Activated CD8-positive, alpha-beta T cell treated with anti-CD3 and anti-CD28 coated beads for 36 hours (primary cell): ENCODE measurements at regions not wholly inside any gene's neighbourhood (a gene's known extent, or its start where the extent isn't known, plus 50 kb on each side); places are given as distances from the start of the nearest gene placed in this dataset.

Experiments used
- ATAC-seq: fragments of 200-7000 bp; cut with Tn5 transposase; one replicate; pipeline ENCODE4 v1.10.0; 2021; ENCODE audit warnings: mild to moderate bottlenecking, moderate library complexity
- CTCF ChIA-PET: fragments of 350-600 bp; sonication (Branson Sonifier 250); formaldehyde crosslinking; loops from one replicate; lab custom pipeline; 2021; ENCODE audit warnings: antibody characterized with exemption; lab: Charles Lee
- POLR2A ChIA-PET: fragments of 350-600 bp; sonication (Branson Sonifier 250); formaldehyde crosslinking; loops from one replicate; lab custom pipeline; 2021; ENCODE audit warnings: antibody characterized with exemption; lab: Charles Lee
- DNase-seq: peaks from one replicate; pipeline ENCODE4 v3.0.0-alpha.2; 2020
- H3K27ac Mint-ChIP-seq: one replicate; pipeline ENCODE4 v1.8.0; 2021; ENCODE audit warnings: mild to moderate bottlenecking, mixed read lengths
- H3K27me3 Mint-ChIP-seq: one replicate; pipeline ENCODE4 v1.8.0; 2021; ENCODE audit warnings: mixed read lengths
- H3K36me3 Mint-ChIP-seq: one replicate; pipeline ENCODE4 v1.8.0; 2021; ENCODE audit warnings: low read depth, mixed read lengths
- H3K4me1 Mint-ChIP-seq: one replicate; pipeline ENCODE4 v1.8.0; 2021; ENCODE audit warnings: low read depth, mixed read lengths
- H3K4me3 Mint-ChIP-seq: one replicate; pipeline ENCODE4 v1.8.0; 2021; ENCODE audit warnings: mild to moderate bottlenecking, moderate library complexity, mixed read lengths
- H3K9me3 Mint-ChIP-seq: one replicate; pipeline ENCODE4 v1.8.0; 2021; ENCODE audit warnings: mixed read lengths
- CTCF ChIP-seq: fragments of 200-600 bp; IDR thresholded peaks from one replicate; pipeline ENCODE4 v1.8.0; 2022; ENCODE audit warnings: antibody characterized with exemption, mild to moderate bottlenecking
- intact Hi-C: fragments of 100-400 bp; cut with micrococcal nuclease; formaldehyde crosslinking; loops from one replicate; pipeline ENCODE4 v1.10.0; 2022

- no peaks in the 10 kb centered on the region for H3K4me1 Mint-ChIP-seq
- no peaks in the 10 kb centered on the region for H3K36me3 Mint-ChIP-seq
- intact Hi-C loops: no loop called here
- no peak overlapping the region for H3K4me3 Mint-ChIP-seq
- DNase-seq (no peak), ATAC-seq (no peak)
- H3K9me3 Mint-ChIP-seq: no peaks in the 10 kb centered on the region
- H3K27ac Mint-ChIP-seq: no peak overlapping the region
- ChIA-PET POLR2A (no interaction called here), CTCF (no interaction called here)
- TF ChIP-seq CTCF: no peak
- H3K27me3 Mint-ChIP-seq: no peaks in the 10 kb centered on the region
These were observed 1057.7 kb downstream of the VRK1 start for GRCh38 chr14:97854918-97855317.

GRCh38 chr14:97866195-97866594 lies 1069.0 kb downstream of the VRK1 start:
- H3K27me3 Mint-ChIP-seq: no peaks in the 10 kb centered on the region
- H3K27ac Mint-ChIP-seq: no peak overlapping the region
- intact Hi-C loops: no loop called here
- no peak overlapping the region for H3K4me3 Mint-ChIP-seq
- TF ChIP-seq CTCF: no peak
- peaks cover 12% of the 10 kb centered on the region for H3K4me1 Mint-ChIP-seq
- CTCF ChIA-PET: no interaction called here
- H3K36me3 Mint-ChIP-seq: no peaks in the 10 kb centered on the region
- POLR2A ChIA-PET: interaction anchor here (1.2 kb wide), 1 partner anchor 11 kb away, joined by 3 read pairs; no protein-coding TSS in a partner anchor
- H3K9me3 Mint-ChIP-seq: no peaks in the 10 kb centered on the region
- ATAC-seq (no peak), DNase-seq (no peak)

DNA sequence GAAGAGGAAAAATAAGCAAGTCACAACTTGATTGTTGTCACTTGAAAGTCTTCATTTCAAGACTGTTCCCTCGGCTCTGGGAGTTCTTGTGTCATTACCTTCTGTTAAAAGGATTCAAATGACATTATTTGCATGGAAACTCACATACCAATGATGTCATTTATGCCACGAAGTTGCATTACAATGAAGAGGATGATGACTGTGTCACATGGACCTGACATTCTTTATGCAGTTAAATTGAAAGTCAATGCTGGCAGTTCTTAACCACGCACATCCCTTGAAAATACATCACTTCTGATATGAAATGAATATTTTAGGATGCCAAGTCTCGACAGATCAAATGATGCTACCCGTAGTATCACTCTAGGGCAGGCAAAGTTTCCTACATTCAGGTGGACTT lies 1069.5 kb downstream of the VRK1 start:
- Mint-ChIP-seq H3K4me3 (no peak overlapping the region), H3K27me3 (no peaks in the 10 kb centered on the region), H3K4me1 (peaks cover 12% of the 10 kb centered on the region), H3K27ac (no peak overlapping the region), H3K9me3 (no peaks in the 10 kb centered on the region), H3K36me3 (no peaks in the 10 kb centered on the region)
- no peak for DNase-seq
- no peak for TF ChIP-seq CTCF
- ATAC-seq: peak; percentile 68
- CTCF ChIA-PET: no interaction called here
- POLR2A ChIA-PET: no interaction called here
- intact Hi-C loops: no loop called here

DNA sequence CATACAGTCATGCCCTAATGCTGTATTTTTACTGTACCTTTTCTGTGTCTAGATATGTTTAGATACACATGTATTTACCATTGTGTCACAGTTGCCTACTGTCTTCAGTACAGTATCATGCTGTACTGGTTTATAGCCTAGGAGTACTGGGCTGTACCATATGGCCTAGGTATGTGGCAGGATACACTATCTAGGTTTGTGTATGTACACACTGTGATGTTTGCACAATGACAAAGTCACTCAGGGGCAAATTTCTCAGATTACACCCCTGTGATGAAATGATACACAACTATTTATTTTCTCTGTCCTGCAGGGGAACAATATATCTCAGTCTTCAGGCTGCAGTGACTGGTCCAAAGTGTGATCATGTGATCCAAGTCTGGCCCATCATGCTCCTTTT lies 1076.1 kb downstream of the VRK1 start:
- no peak overlapping the region for H3K4me3 Mint-ChIP-seq
- no peaks in the 10 kb centered on the region for H3K27me3 Mint-ChIP-seq
- H3K27ac Mint-ChIP-seq: no peak overlapping the region
- intact Hi-C loops: no loop called here
- ChIA-PET CTCF (interaction anchor here (0.6 to 1.3 kb wide), 4 partner anchors 8 to 1520 kb away, joined by 3 read pairs; no protein-coding TSS in a partner anchor), POLR2A (no interaction called here)
- H3K4me1 Mint-ChIP-seq: peaks cover 25% of the 10 kb centered on the region
- ATAC-seq: no peak
- TF ChIP-seq CTCF: no peak
- no peaks in the 10 kb centered on the region for H3K36me3 Mint-ChIP-seq
- no peaks in the 10 kb centered on the region for H3K9me3 Mint-ChIP-seq
- DNase-seq: no peak

GRCh38 chr14:97874394-97874793 lies 1077.2 kb downstream of the VRK1 start:
- Mint-ChIP-seq H3K4me1 (peaks cover 36% of the 10 kb centered on the region), H3K9me3 (no peaks in the 10 kb centered on the region), H3K36me3 (no peaks in the 10 kb centered on the region), H3K27ac (no peak overlapping the region), H3K4me3 (no peak overlapping the region), H3K27me3 (no peaks in the 10 kb centered on the region)
- POLR2A ChIA-PET: interaction anchor here (0.6 to 1.0 kb wide), 2 partner anchors 22 to 51 kb away, joined by 3 read pairs; no protein-coding TSS in a partner anchor
- peak; percentile 31 for DNase-seq
- CTCF ChIA-PET: interaction anchor here (0.9 to 1.3 kb wide), 5 partner anchors 9 to 1519 kb away, joined by 3 to 4 read pairs (median 3); no protein-coding TSS in a partner anchor
- intact Hi-C loops: no loop called here
- TF ChIP-seq CTCF: no peak
- ATAC-seq: no peak
